Body of pancreas (tissue), 4 donors: ENCODE measurements at regions not wholly inside any gene's neighbourhood (a gene's known extent, or its start where the extent isn't known, plus 50 kb on each side); places are given as distances from the start of the nearest gene placed in this dataset.

Source experiments
- ATAC-seq: fragments of 150-250 bp; one replicate; pipeline ENCODE4 v1.9.1; 2016
- DNase-seq, 4 donors: peaks; one replicate each; pipeline ENCODE4 v3.0.0-alpha.2; 2019
- H3K27ac ChIP-seq, 4 donors: fragments of 200-600 bp; sonication (generic); 1 replicate in 3 of 4; 2 replicates in 1 of 4; pipeline versions ENCODE4 v1.5.1 to v1.6.1; 2016 to 2019; ENCODE audit warnings: mild to moderate bottlenecking in 1 of 4, mixed read lengths in 1 of 4, moderate library complexity in 1 of 4
- H3K27me3 ChIP-seq, 2 donors: fragments of 200-600 bp; sonication (generic); one replicate each; pipeline ENCODE4 v1.6.0; 2016; ENCODE audit warnings: mild to moderate bottlenecking in 1 of 2
- H3K36me3 ChIP-seq, 2 donors: fragments of 200-600 bp; sonication (generic); replicated peaks in 1 of 2; 2 replicates each; pipeline ENCODE4 v1.5.1; 2016; ENCODE audit warnings: low read depth in 2 of 2; ENCODE audit not compliant: insufficient read depth in 1 of 2
- H3K4me1 ChIP-seq: fragments of 200-600 bp; sonication (generic); one replicate; pipeline ENCODE4 v1.6.0; 2016
- H3K4me3 ChIP-seq, 2 donors: fragments of 200-600 bp; sonication (generic); 1 replicate in 1 of 2; 2 replicates in 1 of 2; pipeline ENCODE4 v1.5.1; 2016 to 2019
- H3K9me3 ChIP-seq, 3 donors: fragments of 200-600 bp; sonication (generic); 1 replicate in 2 of 3; 2 replicates in 1 of 3; pipeline ENCODE4 v1.5.1; 2016
- CTCF ChIP-seq, 7 experiments: fragments of 450-650 bp in 4 of 7; fragments of 200-600 bp in 3 of 7; sonication (generic) in 3 of 7; IDR thresholded peaks; one replicate each; pipeline ENCODE4 v1.5.1; 2016 to 2019; ENCODE audit warnings: antibody characterized with exemption in 7 of 7
- POLR2A ChIP-seq, 3 donors: fragments of 450-650 bp; IDR thresholded peaks; one replicate each; pipeline ENCODE4 v1.6.1; 2016; ENCODE audit warnings: antibody characterized with exemption in 3 of 3, mild to moderate bottlenecking in 2 of 3
- WGBS, 2 donors: methylation state at CpG; one replicate each; pipeline ENCODE4 v1.1.5; 2017; 5-methylcytosine and 5-hydroxymethylcytosine counted together
- intact Hi-C: fragments of 100-400 bp; cut with DNase I; formaldehyde crosslinking; loops from one replicate; pipeline ENCODE4 v1.15.1; 2023

- no peak overlapping the region for H3K4me3 ChIP-seq
- ATAC-seq (no peak), DNase-seq (no peak)
- no peak overlapping the region for H3K27ac ChIP-seq
- intact Hi-C loops = no loop called here
- WGBS, 2 donors = 77 to 82% methylated on average over 1 of the region's 1 CpG
- H3K27me3 ChIP-seq = no peaks in the 10 kb centered on the region
- no peaks in the 10 kb centered on the region for H3K9me3 ChIP-seq
- TF ChIP-seq POLR2A (IDR thresholded peaks at IDR 0.05) = no peak
- TF ChIP-seq CTCF (IDR thresholded peaks at IDR 0.05) = no peak
- H3K4me1 ChIP-seq = no peaks in the 10 kb centered on the region
- H3K36me3 ChIP-seq = no peaks in the 10 kb centered on the region
These were observed 138.6 kb upstream of the RAD23B start for GRCh38 chr9:107144475-107144874.

- H3K27ac ChIP-seq = no peak overlapping the region
- TF ChIP-seq POLR2A (IDR thresholded peaks at IDR 0.05) (no peak), CTCF (IDR thresholded peaks at IDR 0.05) (no peak)
- intact Hi-C loops = no loop called here
- DNase-seq = no peak
- H3K4me1 ChIP-seq = no peaks in the 10 kb centered on the region
- no peak overlapping the region for H3K4me3 ChIP-seq
- no peaks in the 10 kb centered on the region for H3K27me3 ChIP-seq
- no peak for ATAC-seq
- no peaks in the 10 kb centered on the region for H3K9me3 ChIP-seq
- no peaks in the 10 kb centered on the region for H3K36me3 ChIP-seq
- WGBS, 2 donors = 63 to 80% methylated on average over 2 of the region's 2 CpGs
These were observed 135.9 kb upstream of the RAD23B start for GRCh38 chr9:107147134-107147533.

GRCh38 chr9:107148216-107148615, 134.9 kb upstream of the RAD23B start:
- Histone ChIP-seq H3K4me3 (no peak overlapping the region), H3K4me1 (no peaks in the 10 kb centered on the region), H3K27ac (no peak overlapping the region), H3K36me3 (no peaks in the 10 kb centered on the region), H3K27me3 (no peaks in the 10 kb centered on the region), H3K9me3 (no peaks in the 10 kb centered on the region)
- intact Hi-C loops = no loop called here
- WGBS, 2 donors = 66 to 69% methylated on average over 2 of the region's 2 CpGs
- DNase-seq (no peak), ATAC-seq (no peak)
- TF ChIP-seq POLR2A (IDR thresholded peaks at IDR 0.05) (no peak), CTCF (IDR thresholded peaks at IDR 0.05) (no peak)

GRCh38 chr9:107149756-107150155, 133.3 kb upstream of the RAD23B start:
- TF ChIP-seq POLR2A (IDR thresholded peaks at IDR 0.05) (no peak), CTCF (IDR thresholded peaks at IDR 0.05) (no peak)
- ATAC-seq = no peak

GRCh38 chr9:107153336-107153735, 129.7 kb upstream of the RAD23B start:
- Histone ChIP-seq H3K36me3 (no peaks in the 10 kb centered on the region), H3K4me1 (no peaks in the 10 kb centered on the region), H3K9me3 (no peaks in the 10 kb centered on the region), H3K4me3 (no peak overlapping the region), H3K27me3 (no peaks in the 10 kb centered on the region), H3K27ac (no peak overlapping the region)
- DNase-seq = no peak
- 56 to 81% methylated on average over 3 of the region's 3 CpGs for WGBS, 2 donors
- intact Hi-C loops = no loop called here
- no peak for ATAC-seq
- no peak for TF ChIP-seq CTCF (IDR thresholded peaks at IDR 0.05)
- TF ChIP-seq POLR2A (IDR thresholded peaks at IDR 0.05) = no peak

More at GRCh38 chr9:107149756-107150155, 133.3 kb upstream of the RAD23B start:
- Histone ChIP-seq H3K27me3 (no peaks in the 10 kb centered on the region), H3K9me3 (no peaks in the 10 kb centered on the region), H3K27ac (no peak overlapping the region), H3K36me3 (no peaks in the 10 kb centered on the region), H3K4me1 (no peaks in the 10 kb centered on the region), H3K4me3 (no peak overlapping the region)
- no peak for DNase-seq
- 52 to 57% methylated on average over 2 of the region's 2 CpGs for WGBS, 2 donors
- intact Hi-C loops = no loop called here
